Mammary epithelial cell (primary cell): ENCODE measurements at regions not wholly inside any gene's neighbourhood (a gene's known extent, or its start where the extent isn't known, plus 50 kb on each side); places are given as distances from the start of the nearest gene placed in this dataset.
"Not testable (repeated sequence)": the region's sequence is repeated elsewhere in the genome, so short reads cannot be mapped to it uniquely, and the experiment has no call there.

Experiments used
- CTCF ChIP-seq, 2 donors: IDR thresholded peaks in 1 of 2; conservative IDR thresholded peaks in 1 of 2; 2 replicates each; pipeline ENCODE4 v1.5.1; 2011 to 2012; ENCODE audit warnings: inconsistent platforms in 2 of 2, low read length in 2 of 2, mild to moderate bottlenecking in 2 of 2, control low read depth in 1 of 2, low read depth in 1 of 2; ENCODE audit not compliant: insufficient read depth in 1 of 2; ENCODE audit errors: extremely low read depth in 1 of 2
- EZH2 ChIP-seq: IDR thresholded peaks from 2 replicates; pipeline ENCODE4 v1.6.1; 2012; ENCODE audit warnings: low read length, inconsistent platforms, borderline replicate concordance

GRCh38 chr21:6039224-6039623 is 4482.2 kb upstream of the TPTE start:
- TF ChIP-seq CTCF (conservative IDR thresholded peaks at IDR 0.05 in 1 of 2, IDR thresholded peaks at IDR 0.05 in 1 of 2; ENCODE audit: extremely low read depth in 1 of 2, insufficient read depth in 1 of 2, low read depth in 1 of 2, low read length in 2 of 2); EZH2: not testable (repeated sequence)
